MM.1S (cell line): ENCODE measurements at regions not wholly inside any gene's neighbourhood (a gene's known extent, or its start where the extent isn't known, plus 50 kb on each side); places are given as distances from the start of the nearest gene placed in this dataset.

Experiments
- EZH2 ChIP-seq: fragments of 300-600 bp; sonication (generic); optimal IDR thresholded peaks from 2 replicates; pipeline ENCODE3; 2017; ENCODE audit warnings: low read depth, mild to moderate bottlenecking, antibody characterized with exemption, low read length, mixed read lengths
- EZH2phosphoT487 ChIP-seq: fragments of 300-600 bp; sonication (generic); IDR thresholded peaks from 2 replicates; pipeline ENCODE4 v1.6.1; 2018; ENCODE audit warnings: antibody characterized with exemption, low read length
- TF ChIP-seq, protein P1 (sequence below): fragments of 300-600 bp; sonication (generic); IDR thresholded peaks from 2 replicates; pipeline ENCODE4 v1.5.1; 2016; ENCODE audit warnings: antibody characterized with exemption, low read length, mixed read lengths

DNA sequence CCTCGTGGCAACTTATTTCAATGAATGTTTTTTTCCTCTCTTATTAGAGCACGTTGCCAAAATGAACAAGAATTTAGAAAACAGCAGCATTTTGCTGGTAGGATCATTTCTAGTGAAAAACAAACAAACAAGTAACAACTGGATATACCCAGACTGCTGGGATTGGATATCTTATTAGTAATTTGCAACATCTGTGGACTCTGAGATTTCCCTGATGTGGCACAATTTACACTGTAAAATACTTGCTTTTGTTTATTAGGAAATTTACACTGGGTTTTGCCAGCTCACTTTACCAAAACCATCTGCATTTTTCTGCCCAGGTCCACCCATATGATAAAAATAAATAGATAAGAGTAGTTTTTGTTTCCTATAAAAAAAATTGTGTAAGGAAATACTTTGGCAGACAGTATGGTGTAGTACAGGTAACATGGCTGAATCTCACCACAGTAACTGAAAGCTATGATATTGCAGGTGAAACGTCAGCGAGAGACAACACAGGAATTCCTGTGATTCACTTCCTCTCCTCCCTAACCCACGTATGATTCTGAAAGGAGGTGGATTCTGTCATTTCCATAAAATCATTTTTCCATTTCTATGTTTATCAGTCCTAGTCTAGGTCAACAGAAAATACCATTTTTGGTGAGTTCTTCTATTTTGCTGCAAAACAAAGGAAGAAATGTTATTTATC is 176.2 kb upstream of the NOVA1 start:
- TF ChIP-seq, protein P1, sequence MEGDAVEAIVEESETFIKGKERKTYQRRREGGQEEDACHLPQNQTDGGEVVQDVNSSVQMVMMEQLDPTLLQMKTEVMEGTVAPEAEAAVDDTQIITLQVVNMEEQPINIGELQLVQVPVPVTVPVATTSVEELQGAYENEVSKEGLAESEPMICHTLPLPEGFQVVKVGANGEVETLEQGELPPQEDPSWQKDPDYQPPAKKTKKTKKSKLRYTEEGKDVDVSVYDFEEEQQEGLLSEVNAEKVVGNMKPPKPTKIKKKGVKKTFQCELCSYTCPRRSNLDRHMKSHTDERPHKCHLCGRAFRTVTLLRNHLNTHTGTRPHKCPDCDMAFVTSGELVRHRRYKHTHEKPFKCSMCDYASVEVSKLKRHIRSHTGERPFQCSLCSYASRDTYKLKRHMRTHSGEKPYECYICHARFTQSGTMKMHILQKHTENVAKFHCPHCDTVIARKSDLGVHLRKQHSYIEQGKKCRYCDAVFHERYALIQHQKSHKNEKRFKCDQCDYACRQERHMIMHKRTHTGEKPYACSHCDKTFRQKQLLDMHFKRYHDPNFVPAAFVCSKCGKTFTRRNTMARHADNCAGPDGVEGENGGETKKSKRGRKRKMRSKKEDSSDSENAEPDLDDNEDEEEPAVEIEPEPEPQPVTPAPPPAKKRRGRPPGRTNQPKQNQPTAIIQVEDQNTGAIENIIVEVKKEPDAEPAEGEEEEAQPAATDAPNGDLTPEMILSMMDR = no peak
- TF ChIP-seq EZH2phosphoT487 (no peak), EZH2 (no peak)
